Peyer's patch (tissue), 4 donors: ENCODE measurements at regions not wholly inside any gene's neighbourhood (a gene's known extent, or its start where the extent isn't known, plus 50 kb on each side); places are given as distances from the start of the nearest gene placed in this dataset.

ENCODE experiments used
- DNase-seq, 3 donors: peaks; one replicate each; pipeline ENCODE4 v3.0.0-alpha.2; 2017 to 2019
- H3K27ac ChIP-seq, 4 donors: fragments of 200-600 bp; sonication (generic); one replicate each; pipeline ENCODE4 v1.5.1; 2016 to 2019
- H3K27me3 ChIP-seq, 2 donors: fragments of 200-600 bp; sonication (generic); one replicate each; pipeline ENCODE4 v1.5.1; 2019
- H3K36me3 ChIP-seq, 3 donors: fragments of 200-600 bp; sonication (generic); one replicate each; pipeline ENCODE4 v1.5.1; 2016 to 2019
- H3K4me1 ChIP-seq, 4 donors: fragments of 200-600 bp; sonication (generic); one replicate each; pipeline ENCODE4 v1.5.1; 2016 to 2019
- H3K4me3 ChIP-seq, 4 donors: fragments of 200-600 bp; sonication (generic); 1 replicate in 3 of 4; 2 replicates in 1 of 4; pipeline ENCODE4 v1.5.1; 2016 to 2019; ENCODE audit warnings: mild to moderate bottlenecking in 1 of 4
- H3K9me3 ChIP-seq, 4 donors: fragments of 200-600 bp; sonication (generic); one replicate each; pipeline ENCODE4 v1.5.1; 2016 to 2019; ENCODE audit warnings: mild to moderate bottlenecking in 1 of 4
- POLR2A ChIP-seq, 2 donors: fragments of 450-650 bp; IDR thresholded peaks; one replicate each; pipeline ENCODE4 v1.5.1; 2017; ENCODE audit warnings: antibody characterized with exemption in 2 of 2, mild to moderate bottlenecking in 2 of 2, moderate library complexity in 2 of 2
- TF ChIP-seq, protein P1 (sequence below), 6 experiments: fragments of 450-650 bp in 4 of 6; fragments of 200-600 bp in 2 of 6; sonication (generic) in 1 of 6; IDR thresholded peaks; one replicate each; pipeline ENCODE4 v1.5.1; 2017 to 2019; ENCODE audit warnings: antibody characterized with exemption in 6 of 6, mild to moderate bottlenecking in 3 of 6, moderate library complexity in 1 of 6

DNA sequence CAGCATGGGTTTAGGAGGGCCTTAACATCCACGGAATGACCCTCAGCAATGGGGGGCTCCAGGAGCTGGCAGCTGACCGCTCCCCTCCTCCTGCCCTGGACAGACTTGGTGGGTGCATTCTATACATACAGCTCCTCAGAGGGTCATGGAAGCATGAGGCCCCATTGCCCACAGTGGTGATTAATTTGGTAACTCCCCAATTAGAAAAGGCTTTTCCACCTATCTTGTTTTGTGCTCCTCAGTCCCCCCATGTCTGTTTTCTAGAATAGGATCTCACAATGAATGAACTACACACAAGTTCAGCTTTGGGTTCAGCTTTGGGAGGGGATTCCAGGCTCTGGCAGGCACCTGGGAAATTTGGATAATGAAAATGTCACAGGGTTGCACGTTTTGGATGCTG, 707.8 kb downstream of the UQCRFS1 start:
- no peaks in the 10 kb centered on the region for H3K36me3 ChIP-seq
- no peaks in the 10 kb centered on the region for H3K4me1 ChIP-seq
- no peaks in the 10 kb centered on the region for H3K9me3 ChIP-seq
- H3K4me3 ChIP-seq = no peak overlapping the region
- no peaks in the 10 kb centered on the region for H3K27me3 ChIP-seq
- no peak for DNase-seq
- no peak overlapping the region for H3K27ac ChIP-seq
- no peak for TF ChIP-seq POLR2A (IDR thresholded peaks at IDR 0.05)
- TF ChIP-seq, protein P1, sequence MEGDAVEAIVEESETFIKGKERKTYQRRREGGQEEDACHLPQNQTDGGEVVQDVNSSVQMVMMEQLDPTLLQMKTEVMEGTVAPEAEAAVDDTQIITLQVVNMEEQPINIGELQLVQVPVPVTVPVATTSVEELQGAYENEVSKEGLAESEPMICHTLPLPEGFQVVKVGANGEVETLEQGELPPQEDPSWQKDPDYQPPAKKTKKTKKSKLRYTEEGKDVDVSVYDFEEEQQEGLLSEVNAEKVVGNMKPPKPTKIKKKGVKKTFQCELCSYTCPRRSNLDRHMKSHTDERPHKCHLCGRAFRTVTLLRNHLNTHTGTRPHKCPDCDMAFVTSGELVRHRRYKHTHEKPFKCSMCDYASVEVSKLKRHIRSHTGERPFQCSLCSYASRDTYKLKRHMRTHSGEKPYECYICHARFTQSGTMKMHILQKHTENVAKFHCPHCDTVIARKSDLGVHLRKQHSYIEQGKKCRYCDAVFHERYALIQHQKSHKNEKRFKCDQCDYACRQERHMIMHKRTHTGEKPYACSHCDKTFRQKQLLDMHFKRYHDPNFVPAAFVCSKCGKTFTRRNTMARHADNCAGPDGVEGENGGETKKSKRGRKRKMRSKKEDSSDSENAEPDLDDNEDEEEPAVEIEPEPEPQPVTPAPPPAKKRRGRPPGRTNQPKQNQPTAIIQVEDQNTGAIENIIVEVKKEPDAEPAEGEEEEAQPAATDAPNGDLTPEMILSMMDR (IDR thresholded peaks at IDR 0.05) = no peak

DNA sequence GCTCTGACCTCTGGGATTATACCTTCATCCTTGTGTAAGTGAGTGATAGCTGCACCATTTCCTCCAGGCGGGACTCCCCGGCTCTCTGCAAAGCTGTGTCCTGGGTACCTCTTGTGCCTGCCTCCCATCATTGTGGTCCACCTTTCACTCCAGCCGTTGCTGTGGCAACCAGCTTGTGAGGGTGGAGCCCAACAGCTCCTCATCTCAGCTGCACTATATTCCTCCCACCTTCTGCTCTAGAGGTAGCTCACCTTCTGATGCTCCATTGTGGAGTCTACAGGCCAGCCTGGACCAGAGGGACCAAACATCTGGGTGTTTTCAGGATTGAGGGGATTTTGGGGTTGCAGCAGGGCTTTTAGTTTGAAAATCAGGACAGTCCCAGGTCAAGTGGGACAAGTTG, 708.2 kb downstream of the UQCRFS1 start:
- no peaks in the 10 kb centered on the region for H3K4me1 ChIP-seq
- H3K27ac ChIP-seq = no peak overlapping the region
- H3K9me3 ChIP-seq = no peaks in the 10 kb centered on the region
- no peak for DNase-seq
- no peaks in the 10 kb centered on the region for H3K27me3 ChIP-seq
- no peaks in the 10 kb centered on the region for H3K36me3 ChIP-seq
- no peak for TF ChIP-seq POLR2A (IDR thresholded peaks at IDR 0.05)
- TF ChIP-seq, protein P1 (IDR thresholded peaks at IDR 0.05) = no peak
- no peak overlapping the region for H3K4me3 ChIP-seq

DNA sequence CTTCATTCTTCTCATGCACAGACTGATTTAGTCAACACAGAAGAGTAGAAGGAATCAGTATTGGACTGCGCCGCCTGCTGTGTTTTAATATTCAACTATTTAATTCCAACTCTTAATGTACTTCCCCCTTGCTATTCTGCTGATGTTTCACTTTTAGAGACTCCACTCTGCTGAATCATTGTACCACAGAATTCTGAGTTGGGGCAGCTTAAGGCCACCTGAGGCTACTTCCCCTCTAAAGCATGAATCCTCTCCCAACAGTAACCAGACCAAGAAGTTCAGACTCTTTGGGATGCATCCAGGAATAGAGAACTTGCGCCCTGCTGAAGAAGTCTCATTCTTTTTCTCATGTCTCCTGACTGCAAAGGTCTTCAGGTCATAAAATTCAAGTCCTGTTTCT, 708.8 kb downstream of the UQCRFS1 start:
- H3K9me3 ChIP-seq = no peaks in the 10 kb centered on the region

DNA sequence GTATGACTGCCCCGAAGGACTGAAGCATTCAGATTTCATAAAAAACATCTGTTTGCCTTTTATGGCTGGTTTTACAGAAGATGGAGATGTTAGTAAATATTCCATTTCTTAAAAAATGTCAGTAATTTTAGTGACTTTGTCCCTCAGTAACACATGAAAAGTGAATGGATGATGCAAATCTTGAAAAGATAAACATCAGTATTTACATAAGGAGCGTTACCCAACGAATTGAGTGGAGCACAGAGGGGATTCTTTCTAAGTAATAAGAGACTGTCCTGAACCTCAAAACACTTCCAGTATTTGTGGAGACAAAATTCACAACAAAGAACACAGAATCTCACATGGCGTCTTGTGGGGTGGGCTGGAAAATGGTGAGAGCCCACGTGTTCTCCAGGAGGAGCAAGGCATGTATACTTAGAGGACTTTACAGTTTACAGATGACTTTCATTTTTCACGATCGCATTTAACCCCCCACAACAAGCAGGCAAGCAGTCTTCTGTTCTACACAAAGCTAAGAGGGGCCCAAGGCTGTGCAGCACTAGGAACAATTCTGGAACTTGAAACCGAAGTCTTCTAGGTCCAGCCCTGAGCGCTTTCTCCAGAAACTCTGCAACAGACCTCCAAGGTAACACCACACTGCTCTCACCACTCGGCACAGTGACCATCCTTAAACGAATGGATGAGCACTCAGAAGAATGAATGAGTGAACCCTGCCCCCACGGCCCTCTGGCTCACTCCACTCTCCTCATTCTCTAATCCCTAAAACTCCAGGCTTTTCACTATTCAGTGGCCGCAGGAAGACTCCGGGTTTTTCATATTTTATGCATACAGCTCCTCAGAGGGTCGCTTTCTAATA, 709.8 kb downstream of the UQCRFS1 start:
- Histone ChIP-seq H3K36me3 (no peaks in the 10 kb centered on the region), H3K27me3 (no peaks in the 10 kb centered on the region), H3K27ac (no peak overlapping the region), H3K4me1 (no peaks in the 10 kb centered on the region), H3K4me3 (no peak overlapping the region), H3K9me3 (no peaks in the 10 kb centered on the region)
- TF ChIP-seq, protein P1 (IDR thresholded peaks at IDR 0.05) = no peak
- TF ChIP-seq POLR2A (IDR thresholded peaks at IDR 0.05) = no peak
- no peak for DNase-seq

More for the DNA sequence above, 708.8 kb downstream of the UQCRFS1 start:
- DNase-seq = no peak
- Histone ChIP-seq H3K27me3 (no peaks in the 10 kb centered on the region), H3K4me1 (no peaks in the 10 kb centered on the region), H3K27ac (no peak overlapping the region), H3K36me3 (no peaks in the 10 kb centered on the region), H3K4me3 (no peak overlapping the region)
- TF ChIP-seq, protein P1 (IDR thresholded peaks at IDR 0.05) = no peak
- TF ChIP-seq POLR2A (IDR thresholded peaks at IDR 0.05) = no peak

DNA sequence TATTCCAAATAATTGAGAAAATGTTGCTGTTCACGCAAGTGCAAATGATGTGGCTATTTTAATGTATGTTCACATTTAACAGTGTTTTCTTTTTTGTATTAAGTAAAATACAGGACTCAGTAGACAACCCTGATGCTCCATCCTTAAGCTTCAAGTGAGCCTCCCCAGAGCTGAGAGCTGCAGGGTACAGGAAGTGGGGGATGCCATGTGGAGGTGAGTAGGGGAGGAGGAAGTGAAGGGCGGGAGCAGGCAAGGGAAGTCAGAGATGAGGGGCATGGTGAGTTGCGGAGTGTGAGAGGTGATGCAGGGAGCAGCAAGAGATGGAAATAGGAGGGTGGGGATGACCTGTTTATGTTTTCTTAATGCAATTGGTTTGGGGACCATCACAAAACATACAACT, 711.0 kb downstream of the UQCRFS1 start:
- H3K9me3 ChIP-seq = no peaks in the 10 kb centered on the region
- no peak for DNase-seq
- no peak overlapping the region for H3K27ac ChIP-seq
- H3K36me3 ChIP-seq = no peaks in the 10 kb centered on the region
- H3K4me3 ChIP-seq = no peak overlapping the region
- no peaks in the 10 kb centered on the region for H3K4me1 ChIP-seq
- TF ChIP-seq, protein P1 (IDR thresholded peaks at IDR 0.05) = no peak
- no peak for TF ChIP-seq POLR2A (IDR thresholded peaks at IDR 0.05)
- H3K27me3 ChIP-seq = no peaks in the 10 kb centered on the region
